IPS-15b (cell line): ENCODE measurements at regions not wholly inside any gene's neighbourhood (a gene's known extent, or its start where the extent isn't known, plus 50 kb on each side); places are given as distances from the start of the nearest gene placed in this dataset.

ENCODE experiments used
- H3K27me3 ChIP-seq: one replicate; pipeline ENCODE4 v1.6.1; 2013; ENCODE audit warnings: low read length; ENCODE audit not compliant: control insufficient read depth, insufficient read depth
- H3K36me3 ChIP-seq: one replicate; pipeline ENCODE4 v1.6.1; 2013; ENCODE audit warnings: low read length; ENCODE audit not compliant: control insufficient read depth, insufficient read depth
- H3K4me1 ChIP-seq: one replicate; pipeline ENCODE4 v1.6.1; 2013; ENCODE audit warnings: mild to moderate bottlenecking, low read length; ENCODE audit not compliant: control insufficient read depth, insufficient read depth
- H3K4me3 ChIP-seq: one replicate; pipeline ENCODE4 v1.5.1; 2013; ENCODE audit warnings: low read depth, low read length
- H3K9ac ChIP-seq: one replicate; pipeline ENCODE4 v1.6.1; 2013; ENCODE audit warnings: low read depth, mild to moderate bottlenecking, low read length
- H3K9me3 ChIP-seq: one replicate; pipeline ENCODE4 v1.6.1; 2013; ENCODE audit warnings: mild to moderate bottlenecking, low read length; ENCODE audit not compliant: control insufficient read depth, insufficient read depth

GRCh38 chr2:136243638-136244535 lies 125.9 kb upstream of the CXCR4 start:
- Histone ChIP-seq H3K4me1 (no peaks in the 10 kb centered on the region), H3K4me3 (no peak overlapping the region), H3K9ac (no peak overlapping the region), H3K36me3 (no peaks in the 10 kb centered on the region), H3K27me3 (no peaks in the 10 kb centered on the region), H3K9me3 (no peaks in the 10 kb centered on the region)

DNA sequence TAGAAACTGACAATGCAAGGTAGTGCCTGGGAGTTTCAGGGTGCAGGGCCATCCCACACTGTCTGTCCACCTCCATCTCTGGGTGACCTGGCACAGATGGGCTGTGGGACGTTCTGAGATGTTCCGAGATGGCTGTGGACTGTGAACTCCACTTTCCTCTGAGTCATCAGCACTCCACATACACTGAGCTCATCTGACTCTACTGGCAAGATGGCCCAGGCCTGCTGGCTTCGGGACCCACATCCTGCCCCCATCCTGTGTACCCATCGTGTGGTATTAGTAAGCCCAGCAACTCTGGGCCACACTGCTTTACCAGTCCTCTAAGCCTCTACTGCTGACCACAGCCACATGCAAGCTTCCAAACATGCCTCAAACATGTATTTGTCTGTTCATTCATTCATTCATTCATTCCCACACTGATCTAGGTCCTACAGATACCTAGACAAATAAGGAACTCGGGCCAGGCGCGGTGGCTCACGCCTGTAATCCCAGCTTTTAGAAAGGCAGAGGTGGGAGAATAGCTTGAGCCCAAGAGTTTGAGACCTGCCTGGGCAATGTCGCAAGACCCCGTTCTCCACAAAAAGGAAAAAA lies 124.8 kb upstream of the CXCR4 start:
- no peak overlapping the region for H3K4me3 ChIP-seq
- H3K9ac ChIP-seq = no peak overlapping the region

DNA sequence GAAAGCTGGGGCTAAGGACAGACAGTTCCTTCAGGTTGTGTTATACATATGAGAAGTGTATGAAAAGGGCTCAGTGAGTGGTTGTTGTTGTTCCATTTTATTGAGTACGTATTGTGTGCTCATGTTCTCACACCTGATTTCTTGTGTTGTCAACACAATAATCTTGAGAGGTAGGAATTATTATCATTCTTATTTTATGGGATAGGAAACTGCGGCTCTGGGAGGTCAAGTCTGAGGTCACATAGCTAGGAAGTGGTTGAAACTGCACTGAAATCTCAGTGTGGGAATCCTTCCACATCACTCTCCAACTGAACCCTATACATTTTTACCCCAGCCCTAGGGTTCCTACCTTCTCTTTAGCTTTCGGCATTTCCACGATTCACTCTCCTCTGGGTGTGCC lies 124.2 kb upstream of the CXCR4 start:
- no peak overlapping the region for H3K9ac ChIP-seq

More for the DNA sequence above, 124.8 kb upstream of the CXCR4 start:
- Histone ChIP-seq H3K27me3 (no peaks in the 10 kb centered on the region), H3K36me3 (no peaks in the 10 kb centered on the region), H3K9me3 (no peaks in the 10 kb centered on the region), H3K4me1 (no peaks in the 10 kb centered on the region)

DNA sequence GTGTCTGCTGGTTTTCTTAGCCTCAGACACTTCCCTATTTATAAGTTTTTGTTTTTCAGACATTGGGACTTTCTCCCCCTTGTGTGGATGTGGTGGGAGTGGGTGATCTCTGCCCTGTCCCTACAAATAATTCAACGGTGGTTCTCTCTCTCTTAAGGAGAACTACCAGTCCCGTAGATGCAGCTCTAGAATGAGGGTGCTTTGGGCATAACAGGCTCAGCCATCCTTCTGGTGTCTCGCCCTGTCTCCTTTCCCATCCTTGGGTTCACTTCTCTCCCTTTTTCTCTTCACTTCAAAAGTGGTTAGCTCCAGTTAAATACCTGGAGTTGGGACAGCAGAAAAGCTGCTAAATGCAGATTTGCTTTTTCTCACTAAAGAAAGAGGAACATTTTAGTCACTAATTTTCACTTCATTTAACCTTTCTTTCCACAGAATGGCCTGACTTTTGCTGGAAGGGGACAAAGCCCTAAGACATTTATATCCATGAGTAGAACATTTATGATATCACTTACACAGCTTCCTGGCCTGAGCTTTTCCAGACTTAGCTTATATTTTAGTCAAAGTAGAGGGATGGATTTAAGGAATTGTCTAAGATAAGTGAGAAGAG lies 121.2 kb upstream of the CXCR4 start:
- no peaks in the 10 kb centered on the region for H3K4me1 ChIP-seq
- no peak overlapping the region for H3K4me3 ChIP-seq
- no peaks in the 10 kb centered on the region for H3K9me3 ChIP-seq
- H3K27me3 ChIP-seq = no peaks in the 10 kb centered on the region
- no peak overlapping the region for H3K9ac ChIP-seq
- H3K36me3 ChIP-seq = no peaks in the 10 kb centered on the region

More for the DNA sequence above, 124.2 kb upstream of the CXCR4 start:
- Histone ChIP-seq H3K36me3 (no peaks in the 10 kb centered on the region), H3K27me3 (no peaks in the 10 kb centered on the region), H3K4me1 (no peaks in the 10 kb centered on the region), H3K4me3 (no peak overlapping the region), H3K9me3 (no peaks in the 10 kb centered on the region)

- Histone ChIP-seq H3K9me3 (no peaks in the 10 kb centered on the region), H3K4me1 (no peaks in the 10 kb centered on the region), H3K36me3 (no peaks in the 10 kb centered on the region), H3K27me3 (no peaks in the 10 kb centered on the region), H3K9ac (no peak overlapping the region), H3K4me3 (no peak overlapping the region)
Measured at GRCh38 chr2:136238286-136239078, 120.5 kb upstream of the CXCR4 start.

- Histone ChIP-seq H3K4me3 (no peak overlapping the region), H3K4me1 (no peaks in the 10 kb centered on the region), H3K36me3 (no peaks in the 10 kb centered on the region), H3K9me3 (no peaks in the 10 kb centered on the region), H3K9ac (no peak overlapping the region), H3K27me3 (no peaks in the 10 kb centered on the region)
Measured at GRCh38 chr2:136236019-136236418, 118.1 kb upstream of the CXCR4 start.

DNA sequence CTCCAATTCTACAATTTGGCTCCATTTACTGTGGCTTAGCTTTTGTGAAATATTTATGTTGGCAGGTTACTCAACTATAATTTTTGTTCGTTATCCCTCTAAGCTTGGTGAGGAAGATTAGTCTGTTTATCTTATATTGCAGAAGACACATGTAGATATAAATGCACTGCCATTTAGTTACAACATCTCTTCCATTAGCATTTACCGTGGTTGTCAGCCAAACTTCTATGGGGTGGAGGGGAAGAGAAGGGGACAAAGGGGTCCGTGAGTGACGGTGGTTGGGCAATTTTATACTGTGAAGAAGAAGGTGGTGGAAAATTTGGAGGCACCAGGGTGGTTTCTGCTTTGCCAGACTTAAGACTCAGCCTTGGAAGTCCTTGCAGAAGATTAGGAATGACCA lies 117.6 kb upstream of the CXCR4 start:
- H3K27me3 ChIP-seq = no peaks in the 10 kb centered on the region

GRCh38 chr2:136234261-136234660 lies 116.3 kb upstream of the CXCR4 start:
- H3K9ac ChIP-seq = no peak overlapping the region
- no peak overlapping the region for H3K4me3 ChIP-seq
- H3K36me3 ChIP-seq = no peaks in the 10 kb centered on the region
- no peaks in the 10 kb centered on the region for H3K27me3 ChIP-seq
- H3K9me3 ChIP-seq = no peaks in the 10 kb centered on the region
- H3K4me1 ChIP-seq = no peaks in the 10 kb centered on the region

More for the DNA sequence above, 117.6 kb upstream of the CXCR4 start:
- Histone ChIP-seq H3K36me3 (no peaks in the 10 kb centered on the region), H3K9ac (no peak overlapping the region), H3K4me3 (no peak overlapping the region), H3K9me3 (no peaks in the 10 kb centered on the region), H3K4me1 (no peaks in the 10 kb centered on the region)

- Histone ChIP-seq H3K27me3 (no peaks in the 10 kb centered on the region), H3K36me3 (no peaks in the 10 kb centered on the region), H3K9me3 (no peaks in the 10 kb centered on the region), H3K9ac (no peak overlapping the region), H3K4me1 (no peaks in the 10 kb centered on the region), H3K4me3 (no peak overlapping the region)
Measured at GRCh38 chr2:136233298-136233697, 115.3 kb upstream of the CXCR4 start.

DNA sequence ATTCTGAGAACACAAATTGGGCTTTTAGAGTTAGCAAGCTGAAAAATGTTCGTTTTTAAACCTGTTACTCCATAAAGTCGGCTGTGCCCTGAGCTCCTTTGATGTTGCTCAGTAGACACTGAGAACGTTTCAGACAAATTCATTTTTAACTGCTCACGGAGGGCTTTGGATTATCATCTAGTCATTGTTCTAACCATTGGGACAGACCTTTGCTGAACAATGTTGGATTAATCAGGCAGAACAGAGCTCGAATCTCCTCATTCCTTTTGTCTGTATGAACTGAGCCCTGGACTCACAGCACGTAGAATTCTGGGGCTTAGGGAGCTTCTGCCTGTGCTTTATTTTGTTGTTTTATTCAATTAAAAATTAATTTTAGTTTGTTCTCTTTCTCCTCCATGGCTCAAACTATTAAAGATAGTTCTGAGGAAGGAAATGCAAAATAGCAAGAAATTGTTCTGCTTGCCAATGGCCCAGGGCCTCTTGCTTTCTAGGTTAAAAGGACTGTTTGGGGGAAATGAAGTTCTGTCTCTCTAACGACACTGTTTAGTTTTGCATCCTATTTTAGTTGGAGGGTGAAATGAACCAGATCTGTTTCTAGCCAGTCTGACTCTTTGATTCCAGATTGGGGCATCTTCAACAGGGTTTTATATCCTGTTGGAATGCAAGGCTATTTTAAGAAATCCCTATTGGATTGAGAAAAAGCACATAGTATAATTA lies 114.7 kb upstream of the CXCR4 start:
- Histone ChIP-seq H3K4me3 (no peak overlapping the region), H3K9me3 (no peaks in the 10 kb centered on the region), H3K4me1 (no peaks in the 10 kb centered on the region), H3K27me3 (no peaks in the 10 kb centered on the region), H3K9ac (no peak overlapping the region), H3K36me3 (no peaks in the 10 kb centered on the region)

- Histone ChIP-seq H3K4me1 (no peaks in the 10 kb centered on the region), H3K27me3 (no peaks in the 10 kb centered on the region), H3K36me3 (no peaks in the 10 kb centered on the region), H3K9me3 (no peaks in the 10 kb centered on the region), H3K9ac (no peak overlapping the region), H3K4me3 (no peak overlapping the region)
Measured at GRCh38 chr2:136230464-136230863, 112.5 kb upstream of the CXCR4 start.
